HCT116 (cell line): ENCODE measurements at regions not wholly inside any gene's neighbourhood (a gene's known extent, or its start where the extent isn't known, plus 50 kb on each side); places are given as distances from the start of the nearest gene placed in this dataset.
"Not testable (repeated sequence)": the region's sequence is repeated elsewhere in the genome, so short reads cannot be mapped to it uniquely, and the experiment has no call there.

Source experiments
- ATAC-seq: fragments of 200-7000 bp; cut with Tn5 transposase; 2 replicates; pipeline ENCODE4 v1.9.1; 2020; ENCODE audit warnings: mild to moderate bottlenecking, moderate library complexity
- BruUV-seq: library from RNA; stranded (reverse); fragments of 400-500 nt; replicated peaks from 2 replicates; lab custom pipeline; 2021; lab: Mats Ljungman, UMichigan
- CTCF ChIA-PET: fragments of 300-600 bp; sonication (Branson Sonifier 250); formaldehyde crosslinking; loops from one replicate; lab custom pipeline; 2021; ENCODE audit warnings: antibody characterized with exemption; lab: Charles Lee
- POLR2A ChIA-PET: fragments of 300-600, 350-600 bp; sonication (Branson Sonifier 250); formaldehyde crosslinking; loops from one replicate; lab custom pipeline; 2021; ENCODE audit warnings: antibody characterized with exemption; lab: Charles Lee
- RAD21 ChIA-PET, 2 experiments: fragments of 300-600 bp; sonication (Branson Sonifier 250); formaldehyde crosslinking; loops; one replicate each; lab custom pipeline; 2023; ENCODE audit warnings: low total read pairs in 2 of 2; ENCODE audit not compliant: uncharacterized antibody in 2 of 2, unreplicated experiment in 2 of 2, low non-redundant PET in 1 of 2; lab: Charles Lee
- DNase-seq: peaks from one replicate; pipeline ENCODE4 v3.0.0-alpha.2; 2010; ENCODE audit warnings: low read depth, low spot score
- H2AFZ ChIP-seq: fragments of 200-600 bp; shearing (Covaris generic), sonication (generic); 2 replicates; pipeline ENCODE4 v1.6.1; 2017; ENCODE audit warnings: low read depth, mixed run types, mixed read lengths, antibody characterized with exemption, low read length; ENCODE audit not compliant: poor library complexity, severe bottlenecking
- H3K27ac ChIP-seq: 2 replicates; pipeline ENCODE4 v1.5.1; 2012; ENCODE audit warnings: low read depth, low read length
- H3K27me3 ChIP-seq: fragments of 200-600 bp; sonication (generic); 2 replicates; pipeline ENCODE4 v1.6.1; 2016; ENCODE audit warnings: mixed run types, low read length, mixed read lengths; ENCODE audit not compliant: insufficient read depth
- H3K36me3 ChIP-seq, 2 experiments: fragments of 200-500 bp in 1 of 2; fragments of 200-600 bp in 1 of 2; sonication (Bioruptor generic) in 1 of 2; sonication (generic) in 1 of 2; 2 replicates each; pipeline versions ENCODE4 v1.5.1 to v1.6.1; 2014 to 2016; ENCODE audit warnings: low read length in 2 of 2, inconsistent platforms in 1 of 2, mixed read lengths in 1 of 2, mixed run types in 1 of 2; ENCODE audit not compliant: insufficient read depth in 2 of 2, control insufficient read depth in 1 of 2
- H3K4me1 ChIP-seq, 2 experiments: fragments of 200-600 bp in 1 of 2; sonication (generic) in 1 of 2; 2 replicates each; pipeline versions ENCODE4 v1.5.1 to v1.6.1; 2012 to 2017; ENCODE audit warnings: low read length in 2 of 2, inconsistent platforms in 1 of 2, mild to moderate bottlenecking in 1 of 2, mixed read lengths in 1 of 2, mixed run types in 1 of 2, moderate library complexity in 1 of 2; ENCODE audit not compliant: insufficient read depth in 2 of 2, control insufficient read depth in 1 of 2
- H3K4me2 ChIP-seq: fragments of 200-600 bp; sonication (generic); 2 replicates; pipeline ENCODE4 v1.6.1; 2017; ENCODE audit warnings: mixed run types, low read length, mixed read lengths
- H3K4me3 ChIP-seq, 2 experiments: fragments of 200-600 bp in 1 of 2; sonication (generic) in 1 of 2; replicated peaks in 1 of 2; 2 replicates each; pipeline ENCODE4 v1.5.1; 2011 to 2016; ENCODE audit warnings: low read length in 2 of 2, control low read depth in 1 of 2, low read depth in 1 of 2, mild to moderate bottlenecking in 1 of 2, mixed read lengths in 1 of 2, mixed run types in 1 of 2
- H3K79me2 ChIP-seq: fragments of 200-600 bp; sonication (generic); 2 replicates; pipeline ENCODE4 v1.6.1; 2017; ENCODE audit warnings: mild to moderate bottlenecking, mixed run types, low read length, moderate library complexity, mixed read lengths; ENCODE audit not compliant: insufficient read depth
- H3K9ac ChIP-seq: fragments of 200-600 bp; sonication (generic); 2 replicates; pipeline ENCODE4 v1.6.1; 2016; ENCODE audit warnings: low read length, mixed read lengths
- H3K9me2 ChIP-seq: fragments of 200-600 bp; sonication (generic), shearing (Covaris generic); 2 replicates; pipeline ENCODE4 v1.6.1; 2017; ENCODE audit warnings: mixed run types, mild to moderate bottlenecking, moderate library complexity; ENCODE audit not compliant: insufficient read depth
- H3K9me3 ChIP-seq, 2 experiments: fragments of 200-500 bp in 1 of 2; fragments of 200-600 bp in 1 of 2; sonication (Bioruptor generic) in 1 of 2; sonication (generic) in 1 of 2; 2 replicates each; pipeline ENCODE4 v1.6.1; 2014 to 2017; ENCODE audit warnings: low read length in 2 of 2, mixed read lengths in 2 of 2, inconsistent platforms in 1 of 2, low read depth in 1 of 2, mild to moderate bottlenecking in 1 of 2, mixed run types in 1 of 2, moderate library complexity in 1 of 2; ENCODE audit not compliant: control insufficient read depth in 1 of 2, insufficient read depth in 1 of 2
- H4K20me1 ChIP-seq: fragments of 200-600 bp; sonication (generic), shearing (Covaris generic); 2 replicates; pipeline ENCODE4 v1.6.1; 2017; ENCODE audit warnings: mixed run types, mild to moderate bottlenecking, moderate library complexity; ENCODE audit not compliant: insufficient read depth
- ELF1 ChIP-seq: IDR thresholded peaks from 2 replicates; pipeline ENCODE4 v1.6.1; 2012; ENCODE audit warnings: low read depth, borderline replicate concordance
- ZNF274 ChIP-seq: fragments of 200-500 bp; sonication (Bioruptor generic); IDR thresholded peaks from 2 replicates; pipeline ENCODE4 v1.6.1; 2014; ENCODE audit warnings: mild to moderate bottlenecking, low read depth, low read length, inconsistent platforms
- intact Hi-C: fragments of 100-400 bp; cut with micrococcal nuclease; formaldehyde crosslinking; loops from 2 replicates; pipeline ENCODE4 v1.10.0; 2022

DNA sequence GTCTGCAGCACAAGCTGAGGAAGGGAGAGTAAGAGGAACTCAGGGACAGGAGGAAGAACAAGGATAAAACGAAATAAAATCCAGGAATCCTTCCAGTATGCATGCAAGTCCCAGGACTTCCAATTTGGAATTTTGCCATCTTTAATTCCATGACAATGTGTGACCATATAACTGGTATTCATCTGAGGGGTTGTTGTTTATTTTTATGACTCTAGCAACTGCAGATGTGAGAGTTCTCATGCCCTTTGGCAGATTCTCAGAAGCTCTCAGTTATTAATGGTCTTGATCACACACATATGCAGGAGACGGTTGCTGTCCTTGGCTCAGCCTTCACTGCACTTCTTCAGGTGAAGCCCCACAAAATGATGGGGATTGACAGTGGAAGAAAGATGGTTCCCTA, 148.2 kb downstream of the SMIM20 start:
- H3K79me2 ChIP-seq = no peaks in the 10 kb centered on the region
- no peak overlapping the region for H3K27ac ChIP-seq
- no peaks in the 10 kb centered on the region for H4K20me1 ChIP-seq
- H3K9me3 ChIP-seq = no peaks in the 10 kb centered on the region
- ChIA-PET POLR2A (no interaction called here), CTCF (interaction anchor here (1.5 kb wide), 1 partner anchor 268 kb away, joined by 5 read pairs; no protein-coding TSS in a partner anchor), RAD21 (no interaction called here)
- no peak for DNase-seq
- H3K4me3 ChIP-seq = no peak overlapping the region
- TF ChIP-seq ZNF274 = no peak
- TF ChIP-seq ELF1 = no peak
- H3K4me1 ChIP-seq = peaks cover 0 to 10% of the 10 kb centered on the region in 2 experiments; a peak in 1 of 4 replicates
- BruUV-seq = no TSS peak
- H3K9me2 ChIP-seq = no peaks in the 10 kb centered on the region
- no peak overlapping the region for H3K9ac ChIP-seq
- ATAC-seq = no peak
- H2AFZ ChIP-seq = no peak overlapping the region
- no peaks in the 10 kb centered on the region for H3K36me3 ChIP-seq
- no peak overlapping the region for H3K4me2 ChIP-seq
- intact Hi-C loops = loop anchor here (5.0 kb wide), 1 partner anchor 660 kb away; no protein-coding TSS in a partner anchor
- no peaks in the 10 kb centered on the region for H3K27me3 ChIP-seq

DNA sequence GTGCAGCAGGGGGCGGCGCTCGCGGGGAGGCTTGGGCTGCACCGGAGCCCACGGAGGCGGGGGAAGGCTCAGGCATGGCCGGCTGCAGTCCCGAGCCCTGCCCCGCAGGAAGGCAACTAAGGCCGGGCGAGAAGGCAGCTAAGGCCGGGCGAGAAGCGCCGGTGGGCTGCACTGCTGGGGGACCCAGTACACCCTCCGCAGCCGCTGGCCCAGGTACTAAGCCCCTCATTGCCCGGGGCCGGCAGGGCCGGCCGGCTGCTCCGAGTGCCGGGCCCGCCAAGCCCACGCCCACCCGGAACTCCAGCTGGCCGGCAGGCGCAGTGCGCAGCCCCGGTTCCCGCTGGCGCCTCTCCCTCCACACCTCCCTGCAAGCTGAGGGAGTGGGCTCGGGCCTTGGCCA, 150.0 kb downstream of the SMIM20 start:
- H4K20me1 ChIP-seq, H3K79me2 ChIP-seq, H3K9me3 ChIP-seq, CTCF ChIA-PET, H3K9ac ChIP-seq, POLR2A ChIA-PET, H3K27ac ChIP-seq, BruUV-seq, DNase-seq, H3K9me2 ChIP-seq, H3K4me2 ChIP-seq, H2AFZ ChIP-seq, H3K27me3 ChIP-seq, H3K36me3 ChIP-seq, ATAC-seq, RAD21 ChIA-PET, H3K4me3 ChIP-seq, H3K4me1 ChIP-seq: not testable (repeated sequence)
- intact Hi-C loops = loop anchor here (5.0 kb wide), 1 partner anchor 658 kb away; no protein-coding TSS in a partner anchor
